Thoracic aorta (tissue), 2 donors: ENCODE measurements at regions not wholly inside any gene's neighbourhood (a gene's known extent, or its start where the extent isn't known, plus 50 kb on each side); places are given as distances from the start of the nearest gene placed in this dataset.
A peak's percentile ranks its signal among the peaks of the same experiment; 100 is the strongest.

ENCODE experiments used
- ATAC-seq: fragments of 150-250 bp; one replicate; pipeline ENCODE4 v1.8.0; 2017; ENCODE audit warnings: low read depth; ENCODE audit not compliant: insufficient number of reproducible peaks, low FRiP score
- DNase-seq: peaks from one replicate; pipeline ENCODE4 v3.0.0-alpha.2; 2020; ENCODE audit warnings: low spot score
- H3K27ac ChIP-seq, 2 donors: fragments of 200-600 bp; sonication (generic); 1 replicate in 1 of 2; 2 replicates in 1 of 2; pipeline ENCODE4 v1.5.1; 2016; ENCODE audit warnings: mild to moderate bottlenecking in 2 of 2, moderate library complexity in 2 of 2
- H3K27me3 ChIP-seq: fragments of 200-600 bp; sonication (generic); replicated peaks from 2 replicates; pipeline ENCODE4 v1.6.0; 2016; ENCODE audit warnings: mild to moderate bottlenecking; ENCODE audit not compliant: insufficient read depth
- H3K36me3 ChIP-seq: fragments of 200-600 bp; sonication (generic); one replicate; pipeline ENCODE4 v1.5.1; 2016
- H3K4me1 ChIP-seq, 2 donors: fragments of 200-600 bp; sonication (generic); 1 replicate in 1 of 2; 2 replicates in 1 of 2; pipeline versions ENCODE4 v1.5.1 to v1.6.0; 2016; ENCODE audit warnings: low read depth in 2 of 2, mild to moderate bottlenecking in 1 of 2; ENCODE audit not compliant: control insufficient read depth in 1 of 2
- H3K4me3 ChIP-seq: fragments of 200-600 bp; sonication (generic); 2 replicates; pipeline ENCODE4 v1.5.1; 2016; ENCODE audit warnings: mild to moderate bottlenecking
- H3K9me3 ChIP-seq: fragments of 200-600 bp; sonication (generic); 2 replicates; pipeline ENCODE4 v1.5.1; 2016
- TF ChIP-seq, protein P1 (sequence below): fragments of 200-600 bp; sonication (generic); IDR thresholded peaks from one replicate; pipeline ENCODE4 v1.5.1; 2019; ENCODE audit warnings: antibody characterized with exemption

DNA sequence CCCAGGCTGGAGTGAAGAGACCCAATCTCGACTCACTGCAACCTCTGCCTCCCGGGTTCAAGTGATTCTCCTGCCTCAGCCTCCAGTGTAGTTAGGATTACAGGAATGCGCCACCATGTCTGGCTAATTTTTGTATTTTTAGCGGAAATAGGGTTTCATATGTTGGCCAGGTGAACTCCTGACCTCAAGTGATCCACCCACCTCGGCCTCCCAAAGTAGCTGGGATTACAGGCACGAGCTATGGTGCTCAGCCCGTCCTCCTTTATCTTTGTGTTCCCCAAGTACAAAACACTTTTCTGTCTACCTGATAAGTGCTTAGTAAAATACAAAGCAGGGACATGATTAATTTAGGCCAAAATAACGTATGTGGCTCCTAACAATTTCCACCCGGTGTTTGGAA is 91.2 kb upstream of the STK17B start:
- no peaks in the 10 kb centered on the region for H3K27me3 ChIP-seq
- ATAC-seq (no peak), DNase-seq (no peak)
- no peak overlapping the region for H3K4me3 ChIP-seq
- H3K9me3 ChIP-seq = no peaks in the 10 kb centered on the region
- H3K4me1 ChIP-seq = peaks cover 5 to 13% of the 10 kb centered on the region in 2 donors
- no peaks in the 10 kb centered on the region for H3K36me3 ChIP-seq
- TF ChIP-seq, protein P1, sequence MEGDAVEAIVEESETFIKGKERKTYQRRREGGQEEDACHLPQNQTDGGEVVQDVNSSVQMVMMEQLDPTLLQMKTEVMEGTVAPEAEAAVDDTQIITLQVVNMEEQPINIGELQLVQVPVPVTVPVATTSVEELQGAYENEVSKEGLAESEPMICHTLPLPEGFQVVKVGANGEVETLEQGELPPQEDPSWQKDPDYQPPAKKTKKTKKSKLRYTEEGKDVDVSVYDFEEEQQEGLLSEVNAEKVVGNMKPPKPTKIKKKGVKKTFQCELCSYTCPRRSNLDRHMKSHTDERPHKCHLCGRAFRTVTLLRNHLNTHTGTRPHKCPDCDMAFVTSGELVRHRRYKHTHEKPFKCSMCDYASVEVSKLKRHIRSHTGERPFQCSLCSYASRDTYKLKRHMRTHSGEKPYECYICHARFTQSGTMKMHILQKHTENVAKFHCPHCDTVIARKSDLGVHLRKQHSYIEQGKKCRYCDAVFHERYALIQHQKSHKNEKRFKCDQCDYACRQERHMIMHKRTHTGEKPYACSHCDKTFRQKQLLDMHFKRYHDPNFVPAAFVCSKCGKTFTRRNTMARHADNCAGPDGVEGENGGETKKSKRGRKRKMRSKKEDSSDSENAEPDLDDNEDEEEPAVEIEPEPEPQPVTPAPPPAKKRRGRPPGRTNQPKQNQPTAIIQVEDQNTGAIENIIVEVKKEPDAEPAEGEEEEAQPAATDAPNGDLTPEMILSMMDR = no peak
- H3K27ac ChIP-seq = no peak overlapping the region

DNA sequence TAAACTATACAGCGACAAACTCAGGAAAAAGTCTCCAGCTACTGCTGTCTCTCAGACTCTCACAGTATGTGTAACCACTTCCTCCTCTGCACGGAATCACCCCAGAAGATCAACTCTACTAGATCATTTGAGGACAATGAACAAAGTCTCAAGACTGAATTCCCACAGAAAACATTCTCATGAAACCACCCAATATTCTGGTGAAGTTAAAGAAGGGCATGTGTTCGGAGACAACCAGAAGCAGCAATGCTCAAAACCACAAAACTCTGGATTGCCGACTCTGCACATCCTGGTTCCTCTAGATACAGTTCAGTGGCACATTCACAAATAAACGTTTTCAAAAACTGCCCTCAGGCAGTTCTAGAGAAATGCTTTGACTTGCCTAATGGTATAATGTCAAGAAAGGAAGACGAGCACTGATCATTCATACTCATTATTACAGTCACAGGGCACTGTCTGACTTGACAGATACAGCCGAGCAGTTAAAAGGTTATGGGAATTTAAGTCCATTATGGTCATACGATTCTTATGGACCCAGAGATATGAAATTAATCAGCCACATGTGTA is 91.9 kb upstream of the STK17B start:
- H3K4me3 ChIP-seq = no peak overlapping the region
- no peaks in the 10 kb centered on the region for H3K27me3 ChIP-seq
- TF ChIP-seq, protein P1 = no peak
- DNase-seq (no peak), ATAC-seq (no peak)
- H3K36me3 ChIP-seq = no peaks in the 10 kb centered on the region
- H3K27ac ChIP-seq = no peak overlapping the region
- peaks cover 12 to 20% of the 10 kb centered on the region in 2 donors for H3K4me1 ChIP-seq
- no peaks in the 10 kb centered on the region for H3K9me3 ChIP-seq

DNA sequence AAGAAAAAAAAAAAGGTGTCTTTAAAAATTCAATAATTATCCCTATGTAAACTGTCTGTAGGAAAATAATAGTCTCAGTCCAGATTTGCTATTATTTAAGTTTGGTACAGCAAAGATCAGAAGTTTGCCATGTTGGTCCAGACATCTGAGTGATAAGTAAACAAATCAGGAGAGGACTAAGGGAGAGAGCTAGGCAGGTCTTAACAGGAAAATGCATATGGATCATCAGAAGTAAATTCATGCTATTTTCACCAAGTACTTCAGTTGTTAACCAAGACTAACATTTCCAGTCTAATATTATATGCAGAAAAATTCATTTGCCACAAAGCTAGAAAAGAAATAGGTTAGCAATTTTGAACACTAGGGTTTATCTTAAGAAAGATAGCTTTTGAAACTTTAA is 95.0 kb upstream of the STK17B start:
- ATAC-seq (no peak), DNase-seq (no peak)
- H3K4me1 ChIP-seq = peaks cover 21 to 39% of the 10 kb centered on the region in 2 donors
- H3K27me3 ChIP-seq = no peaks in the 10 kb centered on the region
- no peaks in the 10 kb centered on the region for H3K9me3 ChIP-seq
- no peak overlapping the region for H3K4me3 ChIP-seq
- no peak overlapping the region for H3K27ac ChIP-seq
- no peaks in the 10 kb centered on the region for H3K36me3 ChIP-seq
- TF ChIP-seq, protein P1 = no peak

DNA sequence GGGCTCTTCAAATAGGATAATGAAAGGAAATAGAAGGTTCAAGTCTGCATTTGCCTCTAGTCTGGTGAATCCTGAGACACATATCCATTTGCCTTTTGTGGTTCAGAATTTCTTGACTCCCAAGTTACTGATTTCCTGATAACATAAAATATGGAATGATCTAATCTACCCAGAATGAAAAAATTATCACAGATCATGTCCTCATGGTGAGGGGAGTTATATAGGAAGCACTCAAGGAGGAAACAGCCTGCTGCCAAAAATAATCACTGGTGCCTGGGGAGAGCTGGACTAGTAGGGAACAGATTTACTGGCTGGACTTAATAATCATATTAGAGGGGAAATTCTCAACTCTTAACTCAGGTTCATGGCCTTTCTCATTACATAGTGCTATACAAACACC is 95.5 kb upstream of the STK17B start:
- ATAC-seq (no peak), DNase-seq (no peak)
- no peaks in the 10 kb centered on the region for H3K36me3 ChIP-seq
- TF ChIP-seq, protein P1 = no peak
- peak overlapping the region in 1 of 2 donors; percentile 24 for H3K27ac ChIP-seq
- no peak overlapping the region for H3K4me3 ChIP-seq
- peaks cover 21 to 39% of the 10 kb centered on the region in 2 donors for H3K4me1 ChIP-seq
- no peaks in the 10 kb centered on the region for H3K27me3 ChIP-seq
- H3K9me3 ChIP-seq = no peaks in the 10 kb centered on the region

DNA sequence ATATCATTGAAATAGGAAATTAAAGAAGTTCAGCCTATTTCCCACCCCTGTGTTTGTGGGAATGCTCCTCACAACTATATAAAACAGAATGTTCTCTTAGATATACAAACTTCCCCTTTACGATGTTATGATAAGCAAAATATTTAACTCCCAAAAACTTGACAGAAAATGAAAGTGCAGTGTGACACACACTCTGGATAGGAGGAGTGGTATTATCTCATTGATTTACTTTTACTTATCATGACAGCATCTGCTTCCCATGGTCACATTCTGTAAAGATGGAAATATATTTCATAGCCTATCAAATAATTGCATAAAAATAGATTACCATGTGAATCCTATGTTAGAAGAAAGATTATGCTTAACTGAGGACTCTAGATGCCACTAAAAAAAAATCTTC is 96.6 kb upstream of the STK17B start:
- peak overlapping the region; percentile 0 to 54 for H3K27ac ChIP-seq
- H3K9me3 ChIP-seq = no peaks in the 10 kb centered on the region
- no peaks in the 10 kb centered on the region for H3K36me3 ChIP-seq
- DNase-seq (no peak), ATAC-seq (no peak)
- no peaks in the 10 kb centered on the region for H3K27me3 ChIP-seq
- H3K4me3 ChIP-seq = peak overlapping the region; percentile 33
- TF ChIP-seq, protein P1 = no peak
- peaks cover 21 to 42% of the 10 kb centered on the region in 2 donors for H3K4me1 ChIP-seq
